Lower leg skin (tissue), 3 donors: ENCODE measurements at regions not wholly inside any gene's neighbourhood (a gene's known extent, or its start where the extent isn't known, plus 50 kb on each side); places are given as distances from the start of the nearest gene placed in this dataset.

ENCODE experiments used
- CTCF ChIP-seq, 3 donors: fragments of 450-650 bp; IDR thresholded peaks; one replicate each; pipeline ENCODE4 v1.5.1; 2016; ENCODE audit warnings: antibody characterized with exemption in 3 of 3, mild to moderate bottlenecking in 3 of 3, moderate library complexity in 2 of 3
- POLR2A ChIP-seq, 2 donors: fragments of 450-650 bp; IDR thresholded peaks; one replicate each; pipeline ENCODE4 v1.6.1; 2016 to 2017; ENCODE audit warnings: antibody characterized with exemption in 2 of 2, mild to moderate bottlenecking in 1 of 2, moderate library complexity in 1 of 2

GRCh38 chr14:48127674-48128073 is 452.3 kb upstream of the MDGA2 start:
- no peak for TF ChIP-seq CTCF (IDR thresholded peaks at IDR 0.05)
- TF ChIP-seq POLR2A (IDR thresholded peaks at IDR 0.05), result no peak
